WTC11 (cell line): ENCODE measurements at regions not wholly inside any gene's neighbourhood (a gene's known extent, or its start where the extent isn't known, plus 50 kb on each side); places are given as distances from the start of the nearest gene placed in this dataset.

Source experiments
- CBFB ChIP-seq: sonication (generic); formaldehyde crosslinking; IDR thresholded peaks from 2 replicates; pipeline ENCODE4 v1.8.1; 2022; ENCODE audit warnings: mild to moderate bottlenecking, low read depth, missing genetic modification reagents
- CREB1 ChIP-seq: sonication (generic); formaldehyde crosslinking; IDR thresholded peaks from 2 replicates; pipeline ENCODE4 v1.8.0; 2023; ENCODE audit warnings: mild to moderate bottlenecking, missing genetic modification reagents
- FOXP1 ChIP-seq: sonication (generic); formaldehyde crosslinking; IDR thresholded peaks from 2 replicates; pipeline ENCODE4 v1.8.0; 2022; ENCODE audit warnings: missing genetic modification reagents, mild to moderate bottlenecking, moderate library complexity, borderline replicate concordance
- GABPB1 ChIP-seq: sonication (generic); formaldehyde crosslinking; IDR thresholded peaks from 2 replicates; pipeline ENCODE4 v1.8.1; 2023; ENCODE audit warnings: mild to moderate bottlenecking, missing genetic modification reagents
- SMAD4 ChIP-seq: sonication (generic); formaldehyde crosslinking; IDR thresholded peaks from 2 replicates; pipeline ENCODE4 v1.8.0; 2022; ENCODE audit warnings: mild to moderate bottlenecking, missing genetic modification reagents
- TEAD4 ChIP-seq: sonication (generic); formaldehyde crosslinking; IDR thresholded peaks from 2 replicates; pipeline ENCODE4 v1.8.0; 2022; ENCODE audit warnings: mild to moderate bottlenecking, missing genetic modification reagents
- TF ChIP-seq, protein P1 (sequence below): fragments of 200-600 bp; IDR thresholded peaks from 2 replicates; pipeline ENCODE4 v1.8.0; 2022; ENCODE audit warnings: antibody characterized with exemption
- TF ChIP-seq, protein P2 (sequence below): sonication (generic); formaldehyde crosslinking; IDR thresholded peaks from 2 replicates; pipeline ENCODE4 v1.8.1; 2022; ENCODE audit warnings: low read depth, missing genetic modification reagents, borderline replicate concordance

DNA sequence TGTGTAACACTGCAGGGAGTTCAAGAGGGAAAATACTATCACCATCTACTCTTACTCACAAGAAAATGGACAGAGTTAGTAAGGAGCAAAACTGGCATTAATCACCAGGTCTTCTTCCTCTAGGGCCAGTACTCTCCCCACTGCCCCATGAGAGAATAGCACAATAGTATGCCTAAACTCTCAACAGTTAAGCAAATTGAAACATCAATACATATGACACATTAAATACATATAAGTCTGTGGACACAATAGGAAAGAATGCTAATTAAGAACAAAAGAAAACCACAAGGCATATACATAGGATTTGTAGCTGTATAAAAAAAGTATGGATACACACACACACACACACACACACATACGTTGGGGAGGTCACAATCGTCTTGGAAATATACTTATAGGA is 197.9 kb upstream of the BDNF start:
- TF ChIP-seq GABPB1 (CRISPR knock-in tag) (no peak), FOXP1 (CRISPR knock-in tag) (no peak), CBFB (CRISPR knock-in tag) (no peak), CREB1 (CRISPR knock-in tag) (no peak), SMAD4 (no peak), TEAD4 (no peak)
- TF ChIP-seq, protein P1, sequence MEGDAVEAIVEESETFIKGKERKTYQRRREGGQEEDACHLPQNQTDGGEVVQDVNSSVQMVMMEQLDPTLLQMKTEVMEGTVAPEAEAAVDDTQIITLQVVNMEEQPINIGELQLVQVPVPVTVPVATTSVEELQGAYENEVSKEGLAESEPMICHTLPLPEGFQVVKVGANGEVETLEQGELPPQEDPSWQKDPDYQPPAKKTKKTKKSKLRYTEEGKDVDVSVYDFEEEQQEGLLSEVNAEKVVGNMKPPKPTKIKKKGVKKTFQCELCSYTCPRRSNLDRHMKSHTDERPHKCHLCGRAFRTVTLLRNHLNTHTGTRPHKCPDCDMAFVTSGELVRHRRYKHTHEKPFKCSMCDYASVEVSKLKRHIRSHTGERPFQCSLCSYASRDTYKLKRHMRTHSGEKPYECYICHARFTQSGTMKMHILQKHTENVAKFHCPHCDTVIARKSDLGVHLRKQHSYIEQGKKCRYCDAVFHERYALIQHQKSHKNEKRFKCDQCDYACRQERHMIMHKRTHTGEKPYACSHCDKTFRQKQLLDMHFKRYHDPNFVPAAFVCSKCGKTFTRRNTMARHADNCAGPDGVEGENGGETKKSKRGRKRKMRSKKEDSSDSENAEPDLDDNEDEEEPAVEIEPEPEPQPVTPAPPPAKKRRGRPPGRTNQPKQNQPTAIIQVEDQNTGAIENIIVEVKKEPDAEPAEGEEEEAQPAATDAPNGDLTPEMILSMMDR, result no peak
- TF ChIP-seq, protein P2, sequence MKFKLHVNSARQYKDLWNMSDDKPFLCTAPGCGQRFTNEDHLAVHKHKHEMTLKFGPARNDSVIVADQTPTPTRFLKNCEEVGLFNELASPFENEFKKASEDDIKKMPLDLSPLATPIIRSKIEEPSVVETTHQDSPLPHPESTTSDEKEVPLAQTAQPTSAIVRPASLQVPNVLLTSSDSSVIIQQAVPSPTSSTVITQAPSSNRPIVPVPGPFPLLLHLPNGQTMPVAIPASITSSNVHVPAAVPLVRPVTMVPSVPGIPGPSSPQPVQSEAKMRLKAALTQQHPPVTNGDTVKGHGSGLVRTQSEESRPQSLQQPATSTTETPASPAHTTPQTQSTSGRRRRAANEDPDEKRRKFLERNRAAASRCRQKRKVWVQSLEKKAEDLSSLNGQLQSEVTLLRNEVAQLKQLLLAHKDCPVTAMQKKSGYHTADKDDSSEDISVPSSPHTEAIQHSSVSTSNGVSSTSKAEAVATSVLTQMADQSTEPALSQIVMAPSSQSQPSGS (CRISPR knock-in tag), result no peak
